Neural cell (in vitro differentiated cells): ENCODE measurements at regions not wholly inside any gene's neighbourhood (a gene's known extent, or its start where the extent isn't known, plus 50 kb on each side); places are given as distances from the start of the nearest gene placed in this dataset.

Experiments
- H2AFZ ChIP-seq: fragments of 200-600, 300-800 bp; sonication (generic), shearing (Covaris generic); 2 replicates; pipeline ENCODE4 v1.6.0; 2014; ENCODE audit warnings: low read depth, mild to moderate bottlenecking, antibody characterized with exemption, low read length, moderate library complexity
- H3F3A ChIP-seq: fragments of 200-600 bp; shearing (Covaris generic); 2 replicates; pipeline ENCODE4 v1.6.1; 2016; ENCODE audit warnings: mild to moderate bottlenecking, moderate library complexity, mixed read lengths, antibody characterized with exemption, low read length; ENCODE audit not compliant: insufficient read depth, poor library complexity, severe bottlenecking
- H3K27ac ChIP-seq: fragments of 200-600, 300-800 bp; sonication (generic), shearing (Covaris generic); 2 replicates; pipeline ENCODE4 v1.5.1; 2014; ENCODE audit warnings: mild to moderate bottlenecking, low read length, moderate library complexity
- H3K27me3 ChIP-seq: fragments of 300-800, 200-600 bp; sonication (generic), shearing (Covaris generic); 2 replicates; pipeline ENCODE4 v1.6.0; 2014; ENCODE audit warnings: mild to moderate bottlenecking, low read depth, low read length, moderate library complexity; ENCODE audit not compliant: insufficient read depth
- H3K36me3 ChIP-seq: fragments of 300-800, 200-600 bp; sonication (generic), shearing (Covaris generic); 2 replicates; pipeline ENCODE4 v1.5.1; 2014; ENCODE audit warnings: mild to moderate bottlenecking, antibody characterized with exemption, low read length, moderate library complexity; ENCODE audit not compliant: insufficient read depth
- H3K4me2 ChIP-seq: fragments of 300-800, 200-600 bp; sonication (generic), shearing (Covaris generic); 2 replicates; pipeline ENCODE4 v1.6.0; 2014; ENCODE audit warnings: mild to moderate bottlenecking, low read length
- H3K4me3 ChIP-seq: fragments of 300-800, 200-600 bp; sonication (generic), shearing (Covaris generic); 2 replicates; pipeline ENCODE4 v1.5.1; 2014; ENCODE audit warnings: mild to moderate bottlenecking, low read length, moderate library complexity
- H3K79me2 ChIP-seq: fragments of 200-600 bp; shearing (Covaris generic); replicated peaks from 2 replicates; pipeline ENCODE4 v1.6.0; 2014; ENCODE audit warnings: mild to moderate bottlenecking, low read length, moderate library complexity; ENCODE audit not compliant: insufficient read depth
- H3K9ac ChIP-seq: fragments of 300-800, 200-600 bp; sonication (generic), shearing (Covaris generic); 2 replicates; pipeline ENCODE4 v1.6.1; 2016; ENCODE audit warnings: mild to moderate bottlenecking, low read length, mixed read lengths
- H3K9me2 ChIP-seq: fragments of 200-600 bp; shearing (Covaris generic); 2 replicates; pipeline ENCODE4 v1.6.1; 2016; ENCODE audit warnings: mild to moderate bottlenecking, low read length, mixed read lengths; ENCODE audit not compliant: insufficient read depth
- H3K9me3 ChIP-seq: fragments of 200-600, 300-800 bp; sonication (generic), shearing (Covaris generic); 2 replicates; pipeline ENCODE4 v1.6.1; 2016; ENCODE audit warnings: mild to moderate bottlenecking, mixed run types, low read length, moderate library complexity, mixed read lengths
- H4K20me1 ChIP-seq: fragments of 200-600 bp; shearing (Covaris generic); 2 replicates; pipeline ENCODE4 v1.6.1; 2016; ENCODE audit warnings: mild to moderate bottlenecking, mixed run types; ENCODE audit not compliant: insufficient read depth
- CTCF ChIP-seq: fragments of 450-650 bp; IDR thresholded peaks from 2 replicates; pipeline ENCODE4 v1.5.1; 2014; ENCODE audit warnings: antibody characterized with exemption, mild to moderate bottlenecking, moderate library complexity; ENCODE audit not compliant: poor library complexity, severe bottlenecking
- EP300 ChIP-seq: fragments of 450-650 bp; conservative IDR thresholded peaks from 2 replicates; pipeline ENCODE4 v1.6.1; 2014; ENCODE audit warnings: antibody characterized with exemption, mild to moderate bottlenecking, moderate library complexity; ENCODE audit not compliant: poor library complexity, severe bottlenecking
- EZH2 ChIP-seq: fragments of 200-600, 300-800 bp; shearing (Covaris generic), sonication (generic); IDR thresholded peaks from 2 replicates; pipeline ENCODE4 v1.6.1; 2014; ENCODE audit warnings: antibody characterized with exemption, low read length, borderline replicate concordance, mild to moderate bottlenecking; ENCODE audit not compliant: insufficient read depth, poor library complexity, severe bottlenecking
- MXI1 ChIP-seq: fragments of 450-650 bp; conservative IDR thresholded peaks from 2 replicates; pipeline ENCODE4 v1.6.1; 2014; ENCODE audit warnings: antibody characterized with exemption, mild to moderate bottlenecking; ENCODE audit not compliant: poor library complexity, severe bottlenecking
- POLR2AphosphoS5 ChIP-seq: IDR thresholded peaks from 2 replicates; pipeline ENCODE4 v1.6.1; 2012
- RAD21 ChIP-seq: fragments of 450-650 bp; conservative IDR thresholded peaks from 2 replicates; pipeline ENCODE4 v1.6.1; 2014; ENCODE audit warnings: antibody characterized with exemption, mild to moderate bottlenecking, moderate library complexity
- REST ChIP-seq: IDR thresholded peaks from 2 replicates; pipeline ENCODE4 v1.6.1; 2012; ENCODE audit warnings: borderline replicate concordance
- SMC3 ChIP-seq: fragments of 450-650 bp; conservative IDR thresholded peaks from 2 replicates; pipeline ENCODE4 v1.6.1; 2014; ENCODE audit warnings: antibody characterized with exemption, mild to moderate bottlenecking, moderate library complexity; ENCODE audit not compliant: poor library complexity
- TAF1 ChIP-seq: IDR thresholded peaks from 2 replicates; pipeline ENCODE4 v1.6.1; 2012; ENCODE audit warnings: low read depth

- H3K9ac ChIP-seq = no peak overlapping the region
- no peaks in the 10 kb centered on the region for H4K20me1 ChIP-seq
- H3K27ac ChIP-seq = no peak overlapping the region
- no peak overlapping the region for H2AFZ ChIP-seq
- no peak overlapping the region for H3K4me2 ChIP-seq
- H3K79me2 ChIP-seq = no peaks in the 10 kb centered on the region
- no peaks in the 10 kb centered on the region for H3F3A ChIP-seq
- H3K27me3 ChIP-seq = no peaks in the 10 kb centered on the region
- H3K4me3 ChIP-seq = no peak overlapping the region
- TF ChIP-seq REST (no peak), EP300 (no peak)
- no peaks in the 10 kb centered on the region for H3K9me3 ChIP-seq
- no peaks in the 10 kb centered on the region for H3K36me3 ChIP-seq
- no peaks in the 10 kb centered on the region for H3K9me2 ChIP-seq
Measured at GRCh38 chr11:33521384-33521783, 179.2 kb downstream of the C11orf91 start.

GRCh38 chr11:33520112-33520511 lies 180.5 kb downstream of the C11orf91 start:
- Histone ChIP-seq H3K9me3 (no peaks in the 10 kb centered on the region), H3K4me3 (no peak overlapping the region), H3K36me3 (no peaks in the 10 kb centered on the region), H2AFZ (no peak overlapping the region), H3K9me2 (no peaks in the 10 kb centered on the region), H4K20me1 (no peaks in the 10 kb centered on the region), H3K9ac (no peak overlapping the region), H3K4me2 (no peak overlapping the region), H3K79me2 (no peaks in the 10 kb centered on the region), H3K27me3 (no peaks in the 10 kb centered on the region), H3K27ac (no peak overlapping the region), H3F3A (no peaks in the 10 kb centered on the region)
- no peak for TF ChIP-seq EP300
- no peak for TF ChIP-seq POLR2AphosphoS5
- no peak for TF ChIP-seq SMC3
- TF ChIP-seq RAD21 = no peak
- TF ChIP-seq TAF1 = no peak
- TF ChIP-seq CTCF = no peak
- no peak for TF ChIP-seq MXI1
- TF ChIP-seq EZH2 = no peak
- no peak for TF ChIP-seq REST
